CD4-positive, alpha-beta T cell treated with Interleukin-12 subunit alpha and Interleukin-12 subunit beta, for 1 hour (primary cell): ENCODE measurements at regions not wholly inside any gene's neighbourhood (a gene's known extent, or its start where the extent isn't known, plus 50 kb on each side); places are given as distances from the start of the nearest gene placed in this dataset.
"Not testable (repeated sequence)": the region's sequence is repeated elsewhere in the genome, so short reads cannot be mapped to it uniquely, and the experiment has no call there.

Experiments used
- DNase-seq: peaks from one replicate; pipeline ENCODE4 v3.0.0-alpha.2; 2020

DNA sequence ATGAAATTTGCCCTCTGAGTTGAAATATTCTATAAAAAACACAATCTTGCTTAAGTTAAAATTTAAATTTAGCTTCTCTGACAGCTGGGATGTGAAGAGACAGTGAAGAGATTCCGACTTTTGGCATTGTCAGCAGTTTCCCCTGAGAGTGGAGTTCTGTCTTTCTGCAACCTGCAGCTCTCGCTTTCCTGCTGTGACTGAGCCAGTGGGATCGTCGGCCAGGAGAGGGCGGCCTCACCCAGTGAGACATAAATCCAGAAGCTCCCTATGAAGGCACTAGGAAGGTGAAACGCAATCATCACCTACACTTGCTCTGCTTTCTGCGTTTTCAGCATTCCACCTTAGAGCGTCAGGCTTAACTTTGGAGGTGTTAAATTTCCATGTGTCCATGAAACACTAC, 75.4 kb upstream of the HNMT start:
- DNase-seq: no peak

DNA sequence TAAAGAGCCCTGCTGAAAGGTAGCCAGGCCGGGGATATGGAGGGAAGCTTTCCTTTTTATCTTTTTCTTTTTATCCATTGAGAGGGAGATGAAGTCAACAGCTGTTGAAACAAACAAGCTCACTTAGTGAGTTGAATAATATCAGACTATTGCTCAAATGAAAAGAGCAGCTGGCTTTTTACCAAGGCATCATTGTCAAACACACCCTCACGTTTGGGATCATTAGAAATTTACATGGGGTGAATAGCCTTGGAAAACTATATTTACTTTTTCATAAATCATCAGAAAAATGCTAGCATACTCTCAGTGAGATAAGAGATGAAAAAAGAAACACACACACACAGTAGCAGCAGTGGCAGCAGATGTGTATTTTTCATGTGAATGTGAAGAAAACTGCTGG, 71.5 kb upstream of the HNMT start:
- no peak for DNase-seq

- DNase-seq: no peak
These were observed 71.1 kb upstream of the HNMT start for GRCh38 chr2:137893145-137893544.

GRCh38 chr2:137896467-137896866, 67.8 kb upstream of the HNMT start:
- no peak for DNase-seq

- DNase-seq: no peak
These were observed 67.2 kb upstream of the HNMT start for GRCh38 chr2:137897082-137897481.

DNA sequence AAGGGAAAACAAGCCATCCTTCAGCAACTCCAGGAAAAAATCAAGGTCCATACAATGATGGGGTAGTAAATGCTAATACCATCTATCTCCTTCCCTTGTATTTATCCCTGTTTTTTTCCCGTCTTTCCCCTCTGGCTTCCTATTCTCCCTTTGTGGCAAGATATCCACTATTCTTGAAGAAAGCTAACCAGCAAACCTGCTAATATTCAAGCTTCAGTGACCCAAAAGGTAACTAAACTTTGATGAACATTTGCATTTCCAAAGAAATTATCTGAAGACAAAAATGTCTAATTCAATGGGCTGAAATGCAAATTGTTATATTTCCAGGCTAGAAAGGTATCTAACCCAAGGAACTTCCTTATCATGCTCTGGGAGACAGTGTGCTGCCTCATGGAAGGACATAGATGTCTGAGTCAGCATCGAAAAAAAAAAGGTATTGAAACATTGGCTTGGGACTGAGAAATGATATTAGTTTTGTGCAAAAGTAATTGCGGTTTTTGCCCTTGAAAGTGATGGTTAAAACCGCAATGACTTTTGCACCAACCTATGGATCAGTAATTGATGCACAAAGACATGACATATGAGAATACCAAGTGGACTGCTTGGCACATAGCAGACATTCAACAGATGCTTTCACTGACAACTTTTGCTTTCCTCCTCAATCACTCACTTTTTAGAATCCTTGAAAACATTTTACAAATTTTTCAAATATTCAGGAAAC, 63.7 kb upstream of the HNMT start:
- no peak for DNase-seq

DNA sequence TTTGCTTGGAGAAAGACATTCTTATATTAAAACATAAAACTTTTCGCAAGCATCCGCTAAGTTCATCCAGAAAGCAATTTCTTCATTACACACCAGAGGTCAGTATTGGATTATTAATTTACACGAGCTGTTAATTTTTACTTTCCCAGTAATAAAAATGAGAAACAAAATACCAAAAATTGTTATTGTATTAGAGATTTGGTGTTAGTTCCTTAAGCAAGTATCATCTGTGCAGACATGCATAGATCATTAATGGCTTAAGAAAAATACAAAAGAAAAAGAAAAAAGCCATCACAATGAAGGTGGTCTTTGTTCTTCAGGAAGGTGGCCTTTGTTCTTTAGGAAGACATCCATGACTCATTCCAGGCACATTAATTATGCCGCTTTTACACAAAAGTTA, 53.6 kb upstream of the HNMT start:
- peak; percentile 7 for DNase-seq

DNA sequence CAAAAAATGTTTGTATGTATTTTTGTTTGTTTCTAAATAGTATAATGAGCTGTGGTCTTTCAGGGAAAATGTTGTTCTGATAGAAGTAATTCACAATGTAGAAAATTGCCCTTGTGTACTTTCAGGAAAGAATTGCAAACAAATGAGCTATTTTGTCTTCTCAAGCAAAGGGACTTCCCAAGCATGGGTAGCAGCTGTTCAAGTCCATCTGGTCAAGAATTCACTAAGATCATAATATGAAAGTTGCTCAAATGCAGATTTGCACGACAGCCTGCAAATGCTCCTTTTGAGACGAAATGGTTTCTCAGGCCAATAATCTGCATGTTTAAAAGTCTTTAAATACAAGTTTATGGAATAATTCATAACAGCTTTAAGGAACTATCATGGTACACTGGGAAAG, 51.9 kb upstream of the HNMT start:
- no peak for DNase-seq

- no peak for DNase-seq
These were observed 51.1 kb upstream of the HNMT start for GRCh38 chr2:137913169-137913568.

- not testable (repeated sequence) for DNase-seq
These were observed 50.6 kb upstream of the HNMT start for GRCh38 chr2:137913648-137914047.
